Fibroblast of skin of scalp (primary cell): ENCODE measurements at regions not wholly inside any gene's neighbourhood (a gene's known extent, or its start where the extent isn't known, plus 50 kb on each side); places are given as distances from the start of the nearest gene placed in this dataset.
"Not testable (repeated sequence)": the region's sequence is repeated elsewhere in the genome, so short reads cannot be mapped to it uniquely, and the experiment has no call there.

Experiments
- DNase-seq: peaks from one replicate; pipeline ENCODE4 v3.0.0-alpha.2; 2013

- no peak for DNase-seq
These were observed 107.0 kb upstream of the TMEM132E start for GRCh38 chr17:34472363-34472762.

GRCh38 chr17:34471278-34471677, 108.1 kb upstream of the TMEM132E start:
- not testable (repeated sequence) for DNase-seq

GRCh38 chr17:34465789-34466188, 102.8 kb upstream of the CCL1 start:
- no peak for DNase-seq

- DNase-seq = no peak
These were observed 101.8 kb upstream of the CCL1 start for GRCh38 chr17:34464812-34465211.

GRCh38 chr17:34458266-34458665, 95.2 kb upstream of the CCL1 start:
- DNase-seq = no peak

- no peak for DNase-seq
These were observed 93.1 kb upstream of the CCL1 start for GRCh38 chr17:34456121-34456520.

- peak; percentile 32 for DNase-seq
These were observed 89.7 kb upstream of the CCL1 start for GRCh38 chr17:34452769-34453168.

- DNase-seq = peak; percentile 1
These were observed 88.3 kb upstream of the CCL1 start for GRCh38 chr17:34451313-34451712.

- no peak for DNase-seq
These were observed 84.4 kb upstream of the CCL1 start for GRCh38 chr17:34447406-34447805.

GRCh38 chr17:34445101-34445500, 82.1 kb upstream of the CCL1 start:
- DNase-seq = no peak

GRCh38 chr17:34443619-34444469, 80.8 kb upstream of the CCL1 start:
- DNase-seq = no peak

GRCh38 chr17:34442387-34443111, 79.5 kb upstream of the CCL1 start:
- DNase-seq = no peak

GRCh38 chr17:34437188-34437587, 74.2 kb upstream of the CCL1 start:
- no peak for DNase-seq

- DNase-seq = no peak
These were observed 73.6 kb upstream of the CCL1 start for GRCh38 chr17:34436607-34437006.

GRCh38 chr17:34435182-34435928, 72.3 kb upstream of the CCL1 start:
- no peak for DNase-seq

GRCh38 chr17:34434052-34434451, 71.0 kb upstream of the CCL1 start:
- DNase-seq = no peak

- DNase-seq = no peak
These were observed 61.9 kb upstream of the CCL1 start for GRCh38 chr17:34424814-34425491.

GRCh38 chr17:34423978-34424813, 61.2 kb upstream of the CCL1 start:
- DNase-seq = no peak

- not testable (repeated sequence) for DNase-seq
These were observed 60.3 kb upstream of the CCL1 start for GRCh38 chr17:34423315-34423714.

- DNase-seq = no peak
These were observed 57.9 kb upstream of the CCL1 start for GRCh38 chr17:34420900-34421299.

- peak; percentile 60 for DNase-seq
These were observed 57.3 kb upstream of the CCL1 start for GRCh38 chr17:34420254-34420766.
